Islet of Langerhans (tissue), 1 donor: ENCODE measurements at regions not wholly inside any gene's neighbourhood (a gene's known extent, or its start where the extent isn't known, plus 50 kb on each side); places are given as distances from the start of the nearest gene placed in this dataset.

Source experiments
- FAIRE-seq: peaks from one replicate; lab custom pipeline; 2011; peaks lifted over from hg19 to GRCh38; lab: Jason Lieb, UNC

- no peak for FAIRE-seq
These were observed 138.7 kb upstream of the RBMS1 start for GRCh38 chr2:160632084-160632975.

GRCh38 chr2:160634436-160634835, 140.8 kb upstream of the RBMS1 start:
- no peak for FAIRE-seq

- no peak for FAIRE-seq
These were observed 141.9 kb upstream of the RBMS1 start for GRCh38 chr2:160635488-160635887.

- no peak for FAIRE-seq
These were observed 145.9 kb upstream of the RBMS1 start for GRCh38 chr2:160639472-160639871.

GRCh38 chr2:160646684-160647444, 153.3 kb upstream of the RBMS1 start:
- no peak for FAIRE-seq

GRCh38 chr2:160647967-160648685, 154.5 kb upstream of the RBMS1 start:
- FAIRE-seq: no peak

- no peak for FAIRE-seq
These were observed 156.1 kb upstream of the RBMS1 start for GRCh38 chr2:160649698-160650097.

GRCh38 chr2:160650196-160651118, 156.8 kb upstream of the RBMS1 start:
- FAIRE-seq: no peak

- no peak for FAIRE-seq
These were observed 158.0 kb upstream of the RBMS1 start for GRCh38 chr2:160651416-160652200.

GRCh38 chr2:160652236-160652635, 158.6 kb upstream of the RBMS1 start:
- no peak for FAIRE-seq

- FAIRE-seq: no peak
These were observed 163.6 kb upstream of the RBMS1 start for GRCh38 chr2:160657196-160657595.

- no peak for FAIRE-seq
These were observed 165.2 kb upstream of the RBMS1 start for GRCh38 chr2:160658851-160659250.

GRCh38 chr2:160660741-160661140, 167.1 kb upstream of the RBMS1 start:
- no peak for FAIRE-seq

- FAIRE-seq: no peak
These were observed 171.1 kb upstream of the RBMS1 start for GRCh38 chr2:160664603-160665140.

- peak; percentile 99 for FAIRE-seq
These were observed 172.8 kb upstream of the RBMS1 start for GRCh38 chr2:160666154-160667060.

GRCh38 chr2:160667811-160668210, 174.2 kb upstream of the RBMS1 start:
- no peak for FAIRE-seq

- no peak for FAIRE-seq
These were observed 177.0 kb upstream of the RBMS1 start for GRCh38 chr2:160670618-160671017.

- no peak for FAIRE-seq
These were observed 178.6 kb upstream of the RBMS1 start for GRCh38 chr2:160672211-160672610.

- no peak for FAIRE-seq
These were observed 180.6 kb upstream of the RBMS1 start for GRCh38 chr2:160674146-160674750.
